ENCODE measurements at regions not wholly inside any gene's neighbourhood (a gene's known extent, or its start where the extent isn't known, plus 50 kb on each side); places are given as distances from the start of the nearest gene placed in this dataset.

DNA sequence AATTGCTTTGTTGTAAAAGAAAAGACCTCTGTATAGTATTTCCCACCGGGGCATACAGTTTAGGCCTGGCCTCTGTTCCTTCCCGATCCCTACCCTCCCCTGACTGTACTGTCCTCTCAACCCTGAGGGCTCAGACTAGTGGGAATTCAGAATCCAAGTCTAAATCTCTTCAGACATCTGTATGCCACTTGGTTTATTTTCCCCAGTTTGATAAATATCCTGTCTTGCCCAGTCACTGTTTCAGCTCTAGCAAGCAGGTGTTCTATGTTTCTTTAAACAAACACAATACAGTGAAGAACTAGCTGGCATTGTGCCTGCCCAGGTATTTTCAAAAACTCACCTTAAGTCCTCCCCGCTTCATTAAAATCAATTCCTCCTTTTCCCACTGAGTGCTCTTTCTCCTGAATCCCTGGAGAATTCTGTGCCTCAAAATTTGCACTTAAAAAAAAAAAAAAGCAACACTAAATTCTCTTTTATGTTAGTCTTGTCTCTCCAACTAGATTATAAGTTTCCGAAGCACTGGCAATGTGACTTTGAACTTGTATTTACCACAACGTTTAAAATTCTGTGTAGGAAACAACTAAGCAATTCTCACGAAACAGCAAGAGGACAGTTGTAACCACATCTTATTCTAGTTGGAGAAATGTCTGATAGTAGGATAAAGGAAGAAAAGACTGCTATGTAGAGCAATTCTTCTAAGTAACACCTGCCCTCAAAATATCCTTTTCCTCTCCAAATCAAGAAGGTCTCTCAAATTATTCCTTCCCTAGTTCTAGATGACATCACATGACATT lies 112.0 kb upstream of the CARMIL1 start:
- Histone ChIP-seq H3K4me3 (ENCODE audit: low read depth in 1 of 3, low read length in 3 of 3) (no peak overlapping the region), H3K27ac (ENCODE audit: low read depth in 1 of 2, low read length in 2 of 2) (no peak overlapping the region), H3K9me3 (ENCODE audit: control insufficient read depth in 4 of 4, low read length in 3 of 4) (no peaks in the 10 kb centered on the region), H3K4me1 (ENCODE audit: control insufficient read depth in 4 of 4, insufficient read depth in 4 of 4, low read length in 3 of 4) (peaks cover 0 to 24% (median 7%) of the 10 kb centered on the region in 4 donors), H3K36me3 (ENCODE audit: control insufficient read depth in 4 of 4, insufficient read depth in 3 of 4, low read depth in 1 of 4, low read length in 3 of 4) (no peaks in the 10 kb centered on the region), H3K9ac (ENCODE audit: low read depth in 1 of 2, low read length in 2 of 2) (no peak overlapping the region), H3K27me3 (ENCODE audit: control insufficient read depth in 4 of 4, insufficient read depth in 4 of 4, low read length in 3 of 4) (no peaks in the 10 kb centered on the region)
- no peak for DNase-seq (ENCODE audit: low spot score)
- WGBS: 74% methylated on average over 6 of the region's 6 CpGs
- TF ChIP-seq ATF3 (IDR thresholded peaks at IDR 0.05): no peak
- no peak for TF ChIP-seq REST (IDR thresholded peaks at IDR 0.05)
- TF ChIP-seq JUND (IDR thresholded peaks at IDR 0.05): no peak
- no peak for TF ChIP-seq FOXA1 (IDR thresholded peaks at IDR 0.05)
- TF ChIP-seq SP1 (IDR thresholded peaks at IDR 0.05): no peak
- TF ChIP-seq NR2F2 (IDR thresholded peaks at IDR 0.05): no peak
- no peak for TF ChIP-seq HNF4G (IDR thresholded peaks at IDR 0.05)
- TF ChIP-seq, protein P1, sequence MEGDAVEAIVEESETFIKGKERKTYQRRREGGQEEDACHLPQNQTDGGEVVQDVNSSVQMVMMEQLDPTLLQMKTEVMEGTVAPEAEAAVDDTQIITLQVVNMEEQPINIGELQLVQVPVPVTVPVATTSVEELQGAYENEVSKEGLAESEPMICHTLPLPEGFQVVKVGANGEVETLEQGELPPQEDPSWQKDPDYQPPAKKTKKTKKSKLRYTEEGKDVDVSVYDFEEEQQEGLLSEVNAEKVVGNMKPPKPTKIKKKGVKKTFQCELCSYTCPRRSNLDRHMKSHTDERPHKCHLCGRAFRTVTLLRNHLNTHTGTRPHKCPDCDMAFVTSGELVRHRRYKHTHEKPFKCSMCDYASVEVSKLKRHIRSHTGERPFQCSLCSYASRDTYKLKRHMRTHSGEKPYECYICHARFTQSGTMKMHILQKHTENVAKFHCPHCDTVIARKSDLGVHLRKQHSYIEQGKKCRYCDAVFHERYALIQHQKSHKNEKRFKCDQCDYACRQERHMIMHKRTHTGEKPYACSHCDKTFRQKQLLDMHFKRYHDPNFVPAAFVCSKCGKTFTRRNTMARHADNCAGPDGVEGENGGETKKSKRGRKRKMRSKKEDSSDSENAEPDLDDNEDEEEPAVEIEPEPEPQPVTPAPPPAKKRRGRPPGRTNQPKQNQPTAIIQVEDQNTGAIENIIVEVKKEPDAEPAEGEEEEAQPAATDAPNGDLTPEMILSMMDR (IDR thresholded peaks at IDR 0.05; ENCODE audit: low read depth, low read length, missing input control): no peak
- no peak for TF ChIP-seq YY1 (IDR thresholded peaks at IDR 0.05)
- no peak for TF ChIP-seq FOXA2 (IDR thresholded peaks at IDR 0.05)
- TF ChIP-seq, protein P2, sequence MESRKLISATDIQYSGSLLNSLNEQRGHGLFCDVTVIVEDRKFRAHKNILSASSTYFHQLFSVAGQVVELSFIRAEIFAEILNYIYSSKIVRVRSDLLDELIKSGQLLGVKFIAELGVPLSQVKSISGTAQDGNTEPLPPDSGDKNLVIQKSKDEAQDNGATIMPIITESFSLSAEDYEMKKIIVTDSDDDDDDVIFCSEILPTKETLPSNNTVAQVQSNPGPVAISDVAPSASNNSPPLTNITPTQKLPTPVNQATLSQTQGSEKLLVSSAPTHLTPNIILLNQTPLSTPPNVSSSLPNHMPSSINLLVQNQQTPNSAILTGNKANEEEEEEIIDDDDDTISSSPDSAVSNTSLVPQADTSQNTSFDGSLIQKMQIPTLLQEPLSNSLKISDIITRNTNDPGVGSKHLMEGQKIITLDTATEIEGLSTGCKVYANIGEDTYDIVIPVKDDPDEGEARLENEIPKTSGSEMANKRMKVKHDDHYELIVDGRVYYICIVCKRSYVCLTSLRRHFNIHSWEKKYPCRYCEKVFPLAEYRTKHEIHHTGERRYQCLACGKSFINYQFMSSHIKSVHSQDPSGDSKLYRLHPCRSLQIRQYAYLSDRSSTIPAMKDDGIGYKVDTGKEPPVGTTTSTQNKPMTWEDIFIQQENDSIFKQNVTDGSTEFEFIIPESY (IDR thresholded peaks at IDR 0.05): no peak
- no peak for TF ChIP-seq RXRA (IDR thresholded peaks at IDR 0.05)

GRCh38 chr6:25167961-25168360 lies 111.2 kb upstream of the CARMIL1 start:
- 82% methylated on average over 1 of the region's 1 CpG for WGBS
- no peaks in the 10 kb centered on the region for H3K27me3 ChIP-seq (ENCODE audit: control insufficient read depth in 4 of 4, insufficient read depth in 4 of 4, low read length in 3 of 4)
- no peak overlapping the region for H3K4me3 ChIP-seq (ENCODE audit: low read depth in 1 of 3, low read length in 3 of 3)
- H3K27ac ChIP-seq (ENCODE audit: low read depth in 1 of 2, low read length in 2 of 2): no peak overlapping the region
- DNase-seq (ENCODE audit: low spot score): no peak
- TF ChIP-seq HNF4A (conservative IDR thresholded peaks at IDR 0.05) (no peak), GABPA (IDR thresholded peaks at IDR 0.05 in 1 of 2, conservative IDR thresholded peaks at IDR 0.05 in 1 of 2) (no peak), YY1 (IDR thresholded peaks at IDR 0.05) (no peak), ATF3 (IDR thresholded peaks at IDR 0.05) (no peak), EGR1 (IDR thresholded peaks at IDR 0.05; ENCODE audit: low read depth in 2 of 2) (no peak), FOXA2 (IDR thresholded peaks at IDR 0.05) (no peak), HNF4G (IDR thresholded peaks at IDR 0.05) (no peak), NR2F2 (IDR thresholded peaks at IDR 0.05) (no peak)
- TF ChIP-seq, protein P1 (IDR thresholded peaks at IDR 0.05; ENCODE audit: low read depth, low read length, missing input control): no peak
- H3K9me3 ChIP-seq (ENCODE audit: control insufficient read depth in 4 of 4, low read length in 3 of 4): no peaks in the 10 kb centered on the region
- no peak overlapping the region for H3K9ac ChIP-seq (ENCODE audit: low read depth in 1 of 2, low read length in 2 of 2)
- peaks cover 0 to 24% (median 7%) of the 10 kb centered on the region in 4 donors for H3K4me1 ChIP-seq (ENCODE audit: control insufficient read depth in 4 of 4, insufficient read depth in 4 of 4, low read length in 3 of 4)
- H3K36me3 ChIP-seq (ENCODE audit: control insufficient read depth in 4 of 4, insufficient read depth in 3 of 4, low read depth in 1 of 4, low read length in 3 of 4): no peaks in the 10 kb centered on the region

Measured in liver (tissue), 8 donors.